Activated CD8-positive, alpha-beta T cell treated with anti-CD3 and anti-CD28 coated beads for 36 hours (primary cell): ENCODE measurements at regions not wholly inside any gene's neighbourhood (a gene's known extent, or its start where the extent isn't known, plus 50 kb on each side); places are given as distances from the start of the nearest gene placed in this dataset.

Experiments used
- ATAC-seq: fragments of 200-7000 bp; cut with Tn5 transposase; one replicate; pipeline ENCODE4 v1.10.0; 2021; ENCODE audit warnings: mild to moderate bottlenecking, moderate library complexity
- CTCF ChIA-PET: fragments of 350-600 bp; sonication (Branson Sonifier 250); formaldehyde crosslinking; loops from one replicate; lab custom pipeline; 2021; ENCODE audit warnings: antibody characterized with exemption; lab: Charles Lee
- POLR2A ChIA-PET: fragments of 350-600 bp; sonication (Branson Sonifier 250); formaldehyde crosslinking; loops from one replicate; lab custom pipeline; 2021; ENCODE audit warnings: antibody characterized with exemption; lab: Charles Lee
- DNase-seq: peaks from one replicate; pipeline ENCODE4 v3.0.0-alpha.2; 2020
- H3K27ac Mint-ChIP-seq: one replicate; pipeline ENCODE4 v1.8.0; 2021; ENCODE audit warnings: mild to moderate bottlenecking, mixed read lengths
- H3K27me3 Mint-ChIP-seq: one replicate; pipeline ENCODE4 v1.8.0; 2021; ENCODE audit warnings: mixed read lengths
- H3K36me3 Mint-ChIP-seq: one replicate; pipeline ENCODE4 v1.8.0; 2021; ENCODE audit warnings: low read depth, mixed read lengths
- H3K4me1 Mint-ChIP-seq: one replicate; pipeline ENCODE4 v1.8.0; 2021; ENCODE audit warnings: low read depth, mixed read lengths
- H3K4me3 Mint-ChIP-seq: one replicate; pipeline ENCODE4 v1.8.0; 2021; ENCODE audit warnings: mild to moderate bottlenecking, moderate library complexity, mixed read lengths
- H3K9me3 Mint-ChIP-seq: one replicate; pipeline ENCODE4 v1.8.0; 2021; ENCODE audit warnings: mixed read lengths
- intact Hi-C: fragments of 100-400 bp; cut with micrococcal nuclease; formaldehyde crosslinking; loops from one replicate; pipeline ENCODE4 v1.10.0; 2022
- TF ChIP-seq, protein P1 (sequence below): fragments of 200-600 bp; IDR thresholded peaks from one replicate; pipeline ENCODE4 v1.8.0; 2022; ENCODE audit warnings: antibody characterized with exemption, mild to moderate bottlenecking

- DNase-seq (no peak), ATAC-seq (no peak)
- TF ChIP-seq, protein P1, sequence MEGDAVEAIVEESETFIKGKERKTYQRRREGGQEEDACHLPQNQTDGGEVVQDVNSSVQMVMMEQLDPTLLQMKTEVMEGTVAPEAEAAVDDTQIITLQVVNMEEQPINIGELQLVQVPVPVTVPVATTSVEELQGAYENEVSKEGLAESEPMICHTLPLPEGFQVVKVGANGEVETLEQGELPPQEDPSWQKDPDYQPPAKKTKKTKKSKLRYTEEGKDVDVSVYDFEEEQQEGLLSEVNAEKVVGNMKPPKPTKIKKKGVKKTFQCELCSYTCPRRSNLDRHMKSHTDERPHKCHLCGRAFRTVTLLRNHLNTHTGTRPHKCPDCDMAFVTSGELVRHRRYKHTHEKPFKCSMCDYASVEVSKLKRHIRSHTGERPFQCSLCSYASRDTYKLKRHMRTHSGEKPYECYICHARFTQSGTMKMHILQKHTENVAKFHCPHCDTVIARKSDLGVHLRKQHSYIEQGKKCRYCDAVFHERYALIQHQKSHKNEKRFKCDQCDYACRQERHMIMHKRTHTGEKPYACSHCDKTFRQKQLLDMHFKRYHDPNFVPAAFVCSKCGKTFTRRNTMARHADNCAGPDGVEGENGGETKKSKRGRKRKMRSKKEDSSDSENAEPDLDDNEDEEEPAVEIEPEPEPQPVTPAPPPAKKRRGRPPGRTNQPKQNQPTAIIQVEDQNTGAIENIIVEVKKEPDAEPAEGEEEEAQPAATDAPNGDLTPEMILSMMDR, result no peak
- CTCF ChIA-PET, result no interaction called here
- Mint-ChIP-seq H3K4me1 (peaks cover 17% of the 10 kb centered on the region), H3K4me3 (no peak overlapping the region), H3K9me3 (no peaks in the 10 kb centered on the region), H3K27me3 (no peaks in the 10 kb centered on the region), H3K27ac (no peak overlapping the region), H3K36me3 (no peaks in the 10 kb centered on the region)
- POLR2A ChIA-PET, result no interaction called here
- intact Hi-C loops, result no loop called here
These were observed 384.0 kb upstream of the DMAC1 start for GRCh38 chr9:8183618-8184017.

GRCh38 chr9:8179381-8180053 is 379.9 kb upstream of the DMAC1 start:
- H3K9me3 Mint-ChIP-seq, result no peaks in the 10 kb centered on the region

GRCh38 chr9:8172000-8172399 is 372.4 kb upstream of the DMAC1 start:
- no peaks in the 10 kb centered on the region for H3K9me3 Mint-ChIP-seq
- no peaks in the 10 kb centered on the region for H3K36me3 Mint-ChIP-seq
- H3K4me1 Mint-ChIP-seq, result no peaks in the 10 kb centered on the region
- no peak for DNase-seq
- ATAC-seq, result no peak
- H3K4me3 Mint-ChIP-seq, result no peak overlapping the region
- peaks cover 1% of the 10 kb centered on the region for H3K27me3 Mint-ChIP-seq
- TF ChIP-seq, protein P1, result no peak
- POLR2A ChIA-PET, result no interaction called here
- intact Hi-C loops, result no loop called here
- CTCF ChIA-PET, result no interaction called here
- H3K27ac Mint-ChIP-seq, result no peak overlapping the region

More at GRCh38 chr9:8179381-8180053, 379.9 kb upstream of the DMAC1 start:
- H3K36me3 Mint-ChIP-seq, result no peaks in the 10 kb centered on the region
- TF ChIP-seq, protein P1, result no peak
- DNase-seq, result no peak
- ChIA-PET POLR2A (no interaction called here), CTCF (no interaction called here)
- no peak for ATAC-seq
- no peak overlapping the region for H3K27ac Mint-ChIP-seq
- intact Hi-C loops, result no loop called here
- H3K27me3 Mint-ChIP-seq, result no peaks in the 10 kb centered on the region
- H3K4me3 Mint-ChIP-seq, result no peak overlapping the region
- H3K4me1 Mint-ChIP-seq, result no peaks in the 10 kb centered on the region

GRCh38 chr9:8168916-8169438 is 369.4 kb upstream of the DMAC1 start:
- CTCF ChIA-PET, result no interaction called here
- no peak for ATAC-seq
- no peaks in the 10 kb centered on the region for H3K4me1 Mint-ChIP-seq
- H3K27ac Mint-ChIP-seq, result no peak overlapping the region
- H3K4me3 Mint-ChIP-seq, result no peak overlapping the region
- intact Hi-C loops, result no loop called here
- POLR2A ChIA-PET, result no interaction called here
- H3K36me3 Mint-ChIP-seq, result no peaks in the 10 kb centered on the region
- DNase-seq, result no peak
- TF ChIP-seq, protein P1, result no peak
- H3K27me3 Mint-ChIP-seq, result peaks cover 1% of the 10 kb centered on the region
- no peaks in the 10 kb centered on the region for H3K9me3 Mint-ChIP-seq

DNA sequence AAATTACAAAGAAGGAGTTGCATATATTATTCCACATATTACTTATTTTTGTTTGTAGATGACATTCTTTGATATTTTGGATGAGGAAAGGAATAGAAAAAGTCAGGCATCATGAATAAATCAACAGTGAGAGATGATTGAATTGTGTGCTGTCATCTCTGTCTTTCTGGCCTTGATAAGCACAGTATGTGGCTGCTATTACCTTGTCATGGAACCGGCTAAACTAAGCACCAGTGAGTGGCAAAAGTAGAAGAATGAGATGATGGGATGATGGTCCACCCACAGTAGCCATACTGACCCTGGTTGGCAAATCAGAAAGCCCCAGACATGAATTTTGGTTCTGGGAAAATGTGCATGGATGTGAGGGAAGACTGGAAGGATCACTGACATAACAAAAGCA is 361.2 kb upstream of the DMAC1 start:
- intact Hi-C loops, result no loop called here
- H3K9me3 Mint-ChIP-seq, result no peaks in the 10 kb centered on the region
- H3K27me3 Mint-ChIP-seq, result no peaks in the 10 kb centered on the region
- CTCF ChIA-PET, result no interaction called here
- ATAC-seq, result no peak
- no peak for DNase-seq
- POLR2A ChIA-PET, result no interaction called here
- H3K4me1 Mint-ChIP-seq, result no peaks in the 10 kb centered on the region
- no peaks in the 10 kb centered on the region for H3K36me3 Mint-ChIP-seq
- TF ChIP-seq, protein P1, result no peak
- no peak overlapping the region for H3K27ac Mint-ChIP-seq
- H3K4me3 Mint-ChIP-seq, result no peak overlapping the region
